HPDE6-E6E7 (cell line): ENCODE measurements at regions not wholly inside any gene's neighbourhood (a gene's known extent, or its start where the extent isn't known, plus 50 kb on each side); places are given as distances from the start of the nearest gene placed in this dataset.

Source experiments
- DNase-seq: peaks from one replicate; pipeline ENCODE4 v3.0.0; 2011; ENCODE audit warnings: missing footprints; ENCODE audit errors: extremely low spot score

DNA sequence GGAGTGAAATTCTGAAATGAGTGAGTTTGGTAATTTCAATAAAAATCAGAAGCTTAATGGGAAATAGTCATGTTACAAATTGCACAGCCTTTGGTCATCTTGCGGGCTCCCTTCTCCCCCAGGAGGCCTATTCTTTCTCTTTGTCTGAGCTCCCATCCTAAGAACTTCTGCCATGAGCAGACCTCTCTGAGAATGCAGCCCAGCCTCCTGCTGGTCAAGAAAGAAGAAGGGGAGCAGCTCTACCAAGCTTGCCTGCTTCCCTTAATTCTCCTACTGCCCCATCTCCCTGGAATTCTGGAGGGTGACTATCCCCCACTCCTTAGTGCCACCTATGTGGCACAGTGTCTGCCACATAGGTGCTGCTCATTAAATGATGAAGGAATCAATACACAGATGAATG is 300.7 kb upstream of the DAB1 start:
- DNase-seq: no peak

DNA sequence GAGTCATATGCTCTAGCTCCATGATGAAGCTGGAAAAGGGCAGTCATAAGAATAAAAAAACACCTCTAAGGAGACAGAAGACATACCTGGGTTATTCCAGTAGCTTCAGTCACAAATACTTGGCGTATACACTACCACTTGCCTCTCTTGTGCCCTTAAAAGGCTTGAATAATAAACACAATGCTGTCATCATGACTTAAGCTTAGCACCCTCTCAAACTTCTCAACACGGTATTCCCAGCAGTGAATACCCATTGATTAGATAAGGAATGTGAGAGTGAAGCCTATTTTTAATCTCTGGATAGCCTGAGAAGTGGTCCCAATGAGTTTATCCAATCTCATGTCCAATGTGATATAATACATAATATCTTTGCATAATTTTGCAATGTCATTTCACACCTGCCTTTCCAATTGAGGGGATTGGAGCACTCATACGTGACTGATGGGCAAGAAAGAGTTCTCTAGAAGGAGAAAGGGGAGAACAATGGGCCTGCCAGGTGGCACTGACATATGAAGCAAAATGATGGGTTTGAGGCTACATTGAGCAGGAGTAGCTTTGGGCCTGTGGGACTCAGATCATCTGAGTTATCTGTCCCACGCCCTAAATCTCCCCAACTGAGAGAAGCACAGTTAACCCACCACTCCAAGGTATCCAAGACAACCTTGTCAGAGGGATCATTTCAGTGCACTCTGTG is 298.6 kb upstream of the DAB1 start:
- DNase-seq: no peak

DNA sequence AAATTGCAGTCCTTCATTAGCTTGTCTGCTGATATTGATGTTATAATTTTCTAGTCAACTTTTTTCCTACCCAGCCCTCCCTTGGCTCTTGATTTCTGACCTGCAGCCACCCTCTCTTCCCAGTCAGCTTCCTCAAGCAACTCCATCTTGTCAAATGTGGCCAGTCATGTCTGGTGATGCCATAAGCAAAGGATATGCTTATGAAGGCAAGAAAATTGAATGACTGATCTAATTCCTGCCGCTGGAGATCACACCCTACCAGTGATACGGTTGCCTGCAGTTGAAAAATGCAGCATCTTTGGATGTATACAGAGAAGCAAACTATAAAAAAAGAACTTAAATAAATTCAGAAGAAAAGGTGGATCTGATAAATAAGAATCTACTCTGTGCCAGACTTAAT is 297.1 kb upstream of the DAB1 start:
- no peak for DNase-seq

DNA sequence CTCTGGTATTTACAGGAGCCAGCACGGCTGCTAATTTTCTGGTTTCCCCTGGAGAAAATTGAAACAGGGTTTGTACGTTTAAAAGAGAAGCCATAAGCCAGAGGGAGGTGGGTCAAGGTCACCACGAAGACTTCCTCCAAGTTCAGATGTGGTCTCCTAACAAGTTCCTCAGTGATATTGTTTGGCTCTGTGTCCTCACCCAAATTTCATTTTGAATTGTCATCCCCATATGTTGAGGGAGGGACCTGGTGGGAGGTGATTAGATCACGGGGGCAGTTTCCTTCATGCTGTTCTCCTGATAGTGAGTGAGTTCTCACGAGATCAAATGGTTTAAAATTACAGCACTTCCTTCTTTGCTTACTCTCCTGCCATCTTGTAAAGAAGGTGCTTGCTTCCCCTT is 295.4 kb upstream of the DAB1 start:
- no peak for DNase-seq

DNA sequence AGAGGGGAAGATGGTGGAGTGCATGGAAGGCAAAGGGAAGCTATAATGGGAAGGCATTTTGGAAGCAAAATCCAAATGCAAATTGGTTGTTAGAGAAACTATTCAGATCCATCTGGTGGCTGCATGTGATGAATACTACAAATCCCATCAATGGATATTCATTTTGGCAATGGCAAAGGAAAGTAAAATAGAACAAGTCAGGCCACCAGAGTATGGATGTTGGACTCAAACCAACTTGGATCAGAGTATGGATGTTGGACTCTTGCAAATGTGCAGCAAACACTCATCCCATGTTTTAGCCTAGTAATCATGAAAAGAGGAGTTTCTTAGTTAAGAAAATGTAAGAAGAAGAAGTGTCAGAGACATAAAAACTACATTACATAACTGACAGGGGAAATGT is 289.6 kb upstream of the DAB1 start:
- DNase-seq: no peak

DNA sequence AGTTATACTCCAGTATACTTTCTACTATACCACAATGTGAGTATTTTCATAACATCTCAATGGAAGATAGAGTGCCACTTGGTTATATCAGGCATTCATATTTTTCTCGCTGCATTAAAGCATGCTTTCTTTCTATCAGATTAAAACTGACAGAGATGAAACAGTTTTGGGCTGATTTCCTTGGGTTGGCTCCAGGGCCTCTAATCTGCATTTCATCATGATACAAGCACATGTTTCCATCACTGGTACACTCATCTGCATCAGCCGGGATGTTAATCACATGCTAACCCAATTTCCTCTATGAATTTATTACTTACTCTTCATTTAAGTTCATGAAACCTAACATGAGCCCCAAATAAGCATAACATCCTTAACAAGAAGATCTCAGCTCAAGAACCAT is 289.0 kb upstream of the DAB1 start:
- DNase-seq: no peak

DNA sequence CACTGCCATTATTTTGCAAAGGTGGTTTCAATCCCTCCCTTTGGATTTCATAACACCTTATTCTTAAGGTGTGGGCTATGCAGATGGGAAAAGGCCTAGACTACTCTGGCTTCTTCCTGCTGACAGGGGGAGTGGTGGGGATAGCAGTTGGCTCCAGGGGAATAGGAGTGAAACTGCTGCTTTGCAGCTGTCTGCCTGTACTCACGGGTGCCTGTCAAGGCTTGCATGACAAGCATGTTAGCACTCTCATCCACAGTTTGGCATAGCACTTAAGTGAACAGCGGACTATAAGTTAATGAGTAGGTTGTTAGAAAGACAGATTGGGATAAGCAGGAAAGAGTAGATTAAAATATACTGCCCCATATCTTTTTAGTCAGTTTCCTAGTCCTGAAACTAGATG is 287.5 kb upstream of the DAB1 start:
- DNase-seq: no peak

DNA sequence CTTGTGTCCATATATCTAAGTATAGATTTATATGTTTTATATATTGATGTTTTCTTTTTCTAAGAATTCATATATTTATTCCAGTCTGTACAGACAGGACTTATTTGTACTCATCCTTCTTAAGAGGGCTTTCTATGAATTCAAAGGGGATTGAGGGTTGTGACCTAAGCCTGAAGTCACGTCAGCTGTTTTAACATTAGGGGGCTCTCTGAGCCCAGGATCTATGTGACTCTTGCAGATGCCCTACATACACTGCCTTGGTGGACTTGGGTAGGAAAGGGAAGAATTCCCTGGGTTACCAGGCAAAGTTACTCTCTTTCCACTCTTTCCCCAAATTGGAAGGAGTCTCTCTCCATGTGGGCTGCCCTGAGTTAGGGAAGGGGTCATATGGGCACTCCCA is 283.8 kb upstream of the DAB1 start:
- DNase-seq: no peak

DNA sequence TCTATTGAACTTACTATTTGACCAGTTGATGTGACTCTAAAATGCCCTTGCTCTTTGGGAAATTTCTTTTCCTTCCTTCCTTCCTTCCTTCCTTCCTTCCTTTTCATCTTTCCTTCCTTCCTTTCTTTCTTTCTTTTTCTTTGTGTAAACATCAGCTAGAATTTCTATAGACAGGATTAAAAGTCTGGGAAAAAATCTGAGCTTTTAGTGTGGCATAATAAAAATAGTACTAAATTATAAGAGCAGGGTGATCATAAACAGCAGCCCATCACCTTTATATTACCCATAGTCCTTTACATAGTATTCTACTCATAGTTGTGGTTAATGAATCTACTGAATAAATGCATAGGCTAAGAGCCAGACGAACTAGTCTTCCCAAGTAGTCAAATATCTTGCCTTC is 281.0 kb upstream of the DAB1 start:
- DNase-seq: no peak

DNA sequence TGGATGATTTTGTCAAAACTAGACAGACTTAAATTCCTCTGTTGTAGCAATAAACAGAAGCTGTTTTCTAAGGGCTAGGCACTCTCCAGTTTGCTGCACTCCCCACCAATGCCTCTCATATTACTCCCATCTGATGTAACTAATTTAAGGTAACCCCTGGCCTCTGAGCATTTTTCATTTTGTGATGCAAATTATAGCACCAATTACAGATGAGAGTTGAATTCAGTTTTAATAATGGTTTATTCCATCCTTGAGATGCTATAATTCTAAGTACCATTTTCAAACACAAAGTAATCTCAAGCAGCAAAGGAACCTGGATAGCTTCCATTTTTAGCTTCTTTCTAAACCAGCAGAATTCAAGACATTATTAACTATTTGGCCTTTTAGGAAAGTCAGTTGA is 280.4 kb upstream of the DAB1 start:
- DNase-seq: no peak

DNA sequence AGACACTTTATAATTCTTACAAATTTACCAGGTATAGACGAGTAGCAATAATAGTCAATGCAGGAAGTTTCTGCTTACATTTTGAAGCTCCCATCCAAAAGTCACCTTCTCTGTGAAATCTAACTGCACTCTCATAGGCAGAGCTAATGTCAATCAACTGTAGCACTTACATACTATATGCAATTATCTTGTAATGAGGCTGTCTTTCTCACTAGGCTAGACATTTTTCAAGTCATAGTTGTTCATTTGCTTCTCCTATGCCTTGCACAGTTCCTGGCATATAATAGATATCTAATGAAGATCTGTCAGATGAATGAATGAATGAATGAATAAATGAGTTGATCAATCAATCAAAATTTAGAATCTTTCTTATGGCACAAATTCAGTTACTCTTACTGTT is 273.0 kb upstream of the DAB1 start:
- DNase-seq: no peak

DNA sequence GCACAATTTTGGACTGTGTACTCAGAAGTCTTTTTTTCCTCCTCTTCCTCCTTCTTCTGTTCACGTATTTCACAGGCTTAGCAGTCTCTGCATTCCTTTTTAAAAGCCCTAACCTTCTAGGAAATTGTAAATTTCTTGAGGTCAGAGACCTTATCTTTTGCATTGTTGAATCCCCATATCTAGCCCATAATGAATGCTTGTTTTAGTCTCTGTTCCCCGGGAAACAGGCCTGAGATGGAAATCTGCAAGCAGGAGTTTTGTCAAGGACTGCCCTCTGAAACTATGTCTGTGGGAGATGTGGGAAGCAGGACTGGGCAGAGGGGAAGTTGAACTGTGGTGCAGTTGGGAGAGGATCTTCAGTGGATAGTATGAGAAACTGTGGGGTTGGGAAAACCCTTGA is 272.2 kb upstream of the DAB1 start:
- DNase-seq: no peak

DNA sequence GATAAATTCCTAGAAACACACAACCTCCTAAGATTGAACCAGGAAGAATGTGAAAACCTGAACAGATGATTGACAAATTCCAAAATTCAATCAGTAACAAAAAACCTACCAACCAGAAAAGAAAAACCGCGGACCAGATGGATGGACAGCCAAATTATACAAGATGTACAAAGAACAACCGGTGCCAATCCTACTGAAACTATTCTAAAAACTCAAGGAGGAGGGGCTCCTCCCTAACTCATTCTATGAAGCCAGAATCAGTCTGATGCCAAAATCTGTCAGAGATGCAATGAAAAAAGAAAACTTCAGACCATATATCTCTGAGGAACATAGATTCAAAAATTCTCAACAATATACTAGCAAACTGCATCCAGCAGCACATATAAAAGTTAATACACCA is 262.4 kb upstream of the DAB1 start:
- DNase-seq: no peak

DNA sequence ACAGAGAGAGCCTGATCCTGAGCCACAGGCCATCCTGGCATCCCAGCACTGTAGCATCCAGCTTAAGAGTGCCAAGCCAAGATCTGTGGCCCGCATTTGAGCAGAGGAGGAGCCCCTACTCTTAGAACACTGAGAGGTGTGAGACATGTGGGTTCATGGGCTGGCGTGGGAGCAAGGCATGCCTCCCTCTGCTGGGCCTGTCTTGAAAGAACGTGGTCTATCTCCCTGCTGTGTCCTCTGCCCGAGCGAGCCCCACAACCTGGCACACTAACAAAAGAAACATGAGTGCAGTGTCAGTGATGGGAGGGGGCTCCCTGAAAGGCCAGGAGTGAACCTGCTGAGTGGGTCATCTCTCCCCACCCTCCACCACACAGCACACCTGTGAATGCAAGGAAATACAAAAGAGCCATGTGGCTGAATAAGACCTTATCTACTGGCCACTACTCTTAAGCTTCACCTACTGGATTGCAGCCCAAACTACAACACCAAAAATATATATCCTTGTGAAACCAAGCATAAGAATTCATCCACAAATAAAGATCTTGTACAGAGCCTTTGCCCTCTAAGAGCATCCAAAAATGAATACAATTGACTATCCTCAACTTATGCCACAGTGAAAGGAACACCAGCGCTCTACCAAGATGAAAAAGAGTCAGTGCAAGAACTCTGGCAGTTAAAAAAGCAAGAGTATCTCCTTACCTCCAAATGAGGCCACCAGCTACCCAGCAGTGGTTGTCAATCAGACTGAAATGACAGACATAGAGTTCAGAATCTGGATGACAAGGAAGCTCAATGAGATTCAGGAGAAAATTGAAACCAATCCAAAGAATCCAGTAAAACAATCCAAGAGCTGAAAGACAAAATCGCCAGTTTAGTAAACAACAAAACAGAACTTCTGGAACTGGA is 259.4 kb upstream of the DAB1 start:
- no peak for DNase-seq

DNA sequence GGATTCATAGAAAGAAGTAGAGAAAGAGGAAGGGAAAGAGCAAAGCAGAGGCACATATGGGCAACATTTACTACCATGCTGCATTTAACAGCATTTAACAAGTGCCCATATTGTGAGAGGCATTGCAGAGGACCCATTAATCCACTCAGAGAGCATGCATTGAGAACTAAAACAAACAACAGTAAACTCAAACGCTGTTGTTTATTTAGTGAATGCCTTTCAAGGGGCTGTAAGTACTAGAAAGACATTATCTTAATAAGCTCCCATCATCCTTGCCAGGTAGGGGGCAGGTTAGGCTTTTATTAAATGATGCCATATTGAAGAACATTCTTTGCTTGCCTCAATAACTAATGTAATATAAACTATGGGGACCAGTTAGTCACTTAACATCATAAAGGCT is 254.3 kb upstream of the DAB1 start:
- DNase-seq: no peak

DNA sequence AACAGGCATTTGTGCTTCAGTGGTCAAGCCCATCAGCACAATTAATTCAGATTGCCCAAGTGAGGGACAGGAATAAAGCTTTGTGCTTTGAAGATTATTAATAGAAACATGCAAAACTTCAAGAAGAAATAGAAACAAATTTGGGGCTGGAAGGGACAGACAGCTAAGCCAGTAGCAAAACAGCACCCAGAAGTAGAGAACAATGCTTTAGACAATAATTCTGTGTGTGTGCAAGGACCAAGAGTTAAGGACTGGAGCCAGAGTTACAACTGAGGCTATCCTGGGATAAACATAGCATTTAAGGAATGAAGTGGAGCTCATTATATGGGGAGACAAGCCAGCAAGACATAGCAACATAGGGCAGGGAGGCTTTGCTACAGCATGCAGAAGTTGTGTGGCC is 251.9 kb upstream of the DAB1 start:
- DNase-seq: no peak

DNA sequence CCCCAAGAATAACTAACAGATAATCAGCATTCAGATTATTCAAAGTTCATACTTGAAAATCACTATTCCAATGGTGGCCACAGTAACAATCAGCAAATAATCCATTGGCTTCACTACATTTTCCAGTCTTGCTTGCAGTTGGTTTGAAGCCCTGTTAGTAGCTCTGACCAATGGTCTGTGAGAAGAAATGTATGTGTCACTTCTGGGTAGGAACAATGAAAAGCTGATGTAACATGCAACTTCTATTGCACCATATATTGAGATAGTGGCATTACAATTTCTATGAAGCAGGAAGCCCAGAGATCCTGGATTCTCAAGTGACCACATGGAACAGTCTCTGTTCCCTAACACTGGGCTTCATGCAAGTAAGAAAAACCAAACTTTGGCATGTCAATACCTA is 250.9 kb upstream of the DAB1 start:
- DNase-seq: no peak

DNA sequence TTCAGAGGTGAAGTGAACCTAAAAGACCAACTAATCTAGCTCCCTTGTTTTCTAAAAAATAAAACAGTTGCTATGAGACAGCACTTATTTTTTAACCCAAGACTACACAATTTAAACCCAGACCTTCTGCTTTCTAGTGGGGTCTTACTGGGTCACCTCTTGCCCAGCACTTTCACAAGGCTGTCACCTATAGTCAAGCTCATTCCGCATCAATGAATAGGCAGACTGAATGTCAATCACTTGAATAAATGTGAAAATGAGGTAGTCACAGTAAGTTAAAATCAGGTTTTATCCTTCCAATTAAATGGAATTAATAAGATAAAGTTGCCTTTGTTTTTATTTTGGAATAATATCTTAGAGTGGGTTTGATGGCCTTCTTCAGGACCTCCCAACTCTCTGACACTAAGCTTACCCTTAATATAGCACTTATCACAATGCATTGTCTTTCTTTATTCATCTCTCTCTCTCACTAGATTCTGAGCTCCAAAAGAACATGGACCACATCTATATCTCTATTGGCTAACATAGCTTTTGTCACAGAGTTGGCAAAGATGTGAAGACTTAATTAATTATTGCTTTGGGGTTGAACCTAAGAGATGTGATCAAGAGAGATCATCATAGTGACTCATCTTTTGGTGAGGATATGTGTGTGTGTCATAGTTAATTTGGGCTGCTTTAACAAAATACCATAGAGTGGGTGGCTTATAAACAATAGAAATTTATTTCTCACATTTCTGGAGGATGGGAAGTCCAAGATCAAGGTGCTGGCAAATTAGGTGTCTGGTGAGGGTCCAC is 248.7 kb upstream of the DAB1 start:
- no peak for DNase-seq

DNA sequence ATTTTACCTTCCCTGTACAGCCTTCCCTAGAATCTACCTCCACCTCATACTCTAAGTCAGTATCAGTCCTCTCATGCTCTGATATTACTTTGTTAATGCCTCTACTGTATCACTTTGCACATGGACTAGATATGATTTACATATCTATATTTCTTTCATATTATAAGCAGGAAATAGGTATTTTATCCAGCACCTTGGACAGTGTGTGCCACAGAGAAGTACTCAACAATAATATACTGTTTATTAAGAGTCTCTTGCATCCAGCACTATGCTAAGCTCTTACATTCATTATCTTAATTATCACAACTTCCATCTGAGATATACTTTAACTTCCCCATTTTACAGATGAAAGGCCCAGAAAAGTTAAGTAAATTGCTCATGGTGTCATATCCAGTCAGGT is 247.9 kb upstream of the DAB1 start:
- no peak for DNase-seq

DNA sequence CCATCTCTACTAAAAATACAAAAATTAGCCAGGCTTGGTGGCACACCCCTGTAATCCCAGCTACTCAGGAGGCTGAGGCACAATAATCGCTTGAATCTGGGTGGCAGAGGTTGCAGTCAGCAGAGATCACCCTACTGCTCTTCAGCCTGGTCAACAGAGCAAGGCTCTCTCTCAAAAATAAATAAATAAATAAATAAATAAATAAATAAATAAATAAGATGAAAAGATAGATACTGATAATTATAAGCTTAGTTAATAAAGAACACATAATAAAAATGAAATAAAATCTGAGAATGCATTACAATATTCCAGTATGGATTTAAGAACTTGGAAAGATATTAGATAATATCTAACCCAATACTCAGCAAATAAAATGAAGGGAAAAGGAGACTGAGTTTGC is 235.9 kb upstream of the DAB1 start:
- DNase-seq: no peak

DNA sequence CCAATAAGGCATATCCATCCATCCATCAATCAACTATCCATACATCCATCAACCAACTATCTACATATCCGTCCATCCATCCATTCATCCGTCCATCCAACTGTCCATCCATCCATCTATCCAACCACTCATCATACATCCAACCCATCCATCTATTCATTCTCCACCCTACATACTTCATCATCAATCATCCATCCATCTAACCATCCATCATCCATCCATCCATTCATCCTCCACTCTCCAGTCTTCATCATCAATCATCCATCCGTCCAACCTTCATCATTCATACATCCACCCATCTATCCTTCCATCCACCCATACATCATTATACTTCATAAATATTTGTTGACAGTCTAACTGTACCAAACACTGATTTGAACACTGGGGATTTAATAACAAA is 231.3 kb upstream of the DAB1 start:
- no peak for DNase-seq

DNA sequence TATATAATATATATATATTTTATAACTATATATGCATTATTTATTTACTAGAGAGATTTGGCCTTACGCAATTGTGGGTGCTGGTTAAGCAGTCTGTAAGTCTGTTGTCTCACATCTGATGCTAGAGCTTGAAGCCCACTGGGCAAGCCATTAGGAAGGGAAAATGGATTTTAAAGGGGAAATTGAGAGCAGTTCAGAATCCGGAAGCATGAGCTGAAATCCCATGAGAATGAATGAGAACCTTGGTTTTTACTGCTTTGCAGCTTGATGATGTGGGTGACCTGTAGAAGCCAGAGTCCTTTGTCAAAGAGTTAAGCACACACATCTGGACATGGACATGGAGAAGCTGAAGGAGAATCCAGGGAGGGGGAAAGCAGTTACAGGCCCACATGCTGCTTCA is 220.8 kb upstream of the DAB1 start:
- no peak for DNase-seq

DNA sequence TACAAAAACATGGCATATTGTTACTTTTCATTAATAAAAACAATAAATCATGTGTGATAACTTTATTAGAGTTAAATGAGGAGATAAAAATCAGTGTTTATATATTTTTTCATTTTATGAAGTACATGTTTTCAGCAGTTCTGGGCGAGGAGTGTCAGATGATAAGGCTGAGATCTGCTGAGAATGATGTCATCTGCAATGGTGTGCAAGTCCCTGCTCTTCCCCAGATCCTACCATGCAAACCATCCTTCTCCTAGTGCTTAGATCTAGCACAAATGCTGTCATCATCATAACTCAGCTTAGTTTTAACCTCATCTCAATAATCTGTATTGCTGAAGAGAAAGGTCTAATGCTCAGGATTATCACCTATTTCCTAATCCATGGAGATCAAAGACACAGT is 214.4 kb upstream of the DAB1 start:
- DNase-seq: no peak
